Hepatocyte (in vitro differentiated cells): ENCODE measurements at regions not wholly inside any gene's neighbourhood (a gene's known extent, or its start where the extent isn't known, plus 50 kb on each side); places are given as distances from the start of the nearest gene placed in this dataset.

Experiments used
- DNase-seq: peaks from one replicate; pipeline ENCODE4 v3.0.0-alpha.2; 2016; ENCODE audit warnings: low spot score
- H2AFZ ChIP-seq: fragments of 200-600 bp; sonication (generic); 2 replicates; pipeline ENCODE4 v1.6.0; 2016; ENCODE audit warnings: antibody characterized with exemption, mild to moderate bottlenecking
- H3K27ac ChIP-seq: fragments of 200-600 bp; sonication (generic); 2 replicates; pipeline ENCODE4 v1.5.1; 2016; ENCODE audit warnings: mild to moderate bottlenecking
- H3K27me3 ChIP-seq: fragments of 200-600 bp; sonication (generic); 2 replicates; pipeline ENCODE4 v1.6.1; 2016
- H3K36me3 ChIP-seq: fragments of 200-600 bp; sonication (generic); replicated peaks from 2 replicates; pipeline ENCODE4 v1.5.1; 2016; ENCODE audit warnings: low read depth; ENCODE audit not compliant: insufficient read depth
- H3K4me1 ChIP-seq: fragments of 200-600 bp; sonication (generic); 2 replicates; pipeline ENCODE4 v1.5.1; 2016; ENCODE audit warnings: mild to moderate bottlenecking, moderate library complexity; ENCODE audit not compliant: insufficient read depth
- H3K4me2 ChIP-seq: fragments of 200-600 bp; sonication (generic); 2 replicates; pipeline ENCODE4 v1.6.0; 2016
- H3K4me3 ChIP-seq: fragments of 200-600 bp; sonication (generic); 2 replicates; pipeline ENCODE4 v1.5.1; 2016; ENCODE audit warnings: mild to moderate bottlenecking
- H3K79me2 ChIP-seq: fragments of 200-600 bp; sonication (generic); 2 replicates; pipeline ENCODE4 v1.6.0; 2017; ENCODE audit warnings: mild to moderate bottlenecking
- H3K9me2 ChIP-seq: fragments of 200-600 bp; sonication (generic); replicated peaks from 2 replicates; pipeline ENCODE4 v1.6.0; 2017; ENCODE audit warnings: mild to moderate bottlenecking; ENCODE audit not compliant: insufficient read depth
- H3K9me3 ChIP-seq: fragments of 200-600 bp; sonication (generic); 2 replicates; pipeline ENCODE4 v1.5.1; 2016; ENCODE audit warnings: low read depth, mild to moderate bottlenecking
- H4K20me1 ChIP-seq: fragments of 200-600 bp; sonication (generic); 2 replicates; pipeline ENCODE4 v1.6.0; 2016; ENCODE audit warnings: mild to moderate bottlenecking; ENCODE audit not compliant: insufficient read depth, poor library complexity, severe bottlenecking
- EZH2 ChIP-seq: fragments of 200-600 bp; sonication (generic); IDR thresholded peaks from 2 replicates; pipeline ENCODE4 v1.6.1; 2016; ENCODE audit warnings: antibody characterized with exemption, mild to moderate bottlenecking, borderline replicate concordance
- EZH2phosphoT487 ChIP-seq: fragments of 200-600 bp; sonication (generic); IDR thresholded peaks from one replicate; pipeline ENCODE4 v1.6.1; 2018; ENCODE audit warnings: antibody characterized with exemption, mild to moderate bottlenecking, low read depth, moderate library complexity; ENCODE audit not compliant: unreplicated experiment, severe bottlenecking
- WGBS: methylation state at CpG from one replicate; pipeline ENCODE4 v1.1.6; 2016; ENCODE audit warnings: low lambda C conversion rate; ENCODE audit errors: missing lambda C conversion rate; 5-methylcytosine and 5-hydroxymethylcytosine counted together
- TF ChIP-seq, protein P1 (sequence below): fragments of 200-600 bp; sonication (generic); IDR thresholded peaks from 2 replicates; pipeline ENCODE4 v1.5.1; 2016; ENCODE audit warnings: antibody characterized with exemption, mild to moderate bottlenecking; ENCODE audit not compliant: poor library complexity

- Histone ChIP-seq H3K36me3 (no peaks in the 10 kb centered on the region), H4K20me1 (no peaks in the 10 kb centered on the region), H3K4me1 (no peaks in the 10 kb centered on the region), H3K9me3 (peaks cover 6% of the 10 kb centered on the region), H3K27ac (no peak overlapping the region), H3K27me3 (no peaks in the 10 kb centered on the region), H3K4me3 (no peak overlapping the region), H3K79me2 (no peaks in the 10 kb centered on the region), H3K9me2 (no peaks in the 10 kb centered on the region), H3K4me2 (no peak overlapping the region), H2AFZ (no peak overlapping the region)
- TF ChIP-seq, protein P1, sequence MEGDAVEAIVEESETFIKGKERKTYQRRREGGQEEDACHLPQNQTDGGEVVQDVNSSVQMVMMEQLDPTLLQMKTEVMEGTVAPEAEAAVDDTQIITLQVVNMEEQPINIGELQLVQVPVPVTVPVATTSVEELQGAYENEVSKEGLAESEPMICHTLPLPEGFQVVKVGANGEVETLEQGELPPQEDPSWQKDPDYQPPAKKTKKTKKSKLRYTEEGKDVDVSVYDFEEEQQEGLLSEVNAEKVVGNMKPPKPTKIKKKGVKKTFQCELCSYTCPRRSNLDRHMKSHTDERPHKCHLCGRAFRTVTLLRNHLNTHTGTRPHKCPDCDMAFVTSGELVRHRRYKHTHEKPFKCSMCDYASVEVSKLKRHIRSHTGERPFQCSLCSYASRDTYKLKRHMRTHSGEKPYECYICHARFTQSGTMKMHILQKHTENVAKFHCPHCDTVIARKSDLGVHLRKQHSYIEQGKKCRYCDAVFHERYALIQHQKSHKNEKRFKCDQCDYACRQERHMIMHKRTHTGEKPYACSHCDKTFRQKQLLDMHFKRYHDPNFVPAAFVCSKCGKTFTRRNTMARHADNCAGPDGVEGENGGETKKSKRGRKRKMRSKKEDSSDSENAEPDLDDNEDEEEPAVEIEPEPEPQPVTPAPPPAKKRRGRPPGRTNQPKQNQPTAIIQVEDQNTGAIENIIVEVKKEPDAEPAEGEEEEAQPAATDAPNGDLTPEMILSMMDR: no peak
- no peak for TF ChIP-seq EZH2phosphoT487
- TF ChIP-seq EZH2: no peak
- WGBS: 96% methylated on average over 1 of the region's 1 CpG
- no peak for DNase-seq
Observed at GRCh38 chr6:15929685-15930084, 199.2 kb upstream of the MYLIP start.

DNA sequence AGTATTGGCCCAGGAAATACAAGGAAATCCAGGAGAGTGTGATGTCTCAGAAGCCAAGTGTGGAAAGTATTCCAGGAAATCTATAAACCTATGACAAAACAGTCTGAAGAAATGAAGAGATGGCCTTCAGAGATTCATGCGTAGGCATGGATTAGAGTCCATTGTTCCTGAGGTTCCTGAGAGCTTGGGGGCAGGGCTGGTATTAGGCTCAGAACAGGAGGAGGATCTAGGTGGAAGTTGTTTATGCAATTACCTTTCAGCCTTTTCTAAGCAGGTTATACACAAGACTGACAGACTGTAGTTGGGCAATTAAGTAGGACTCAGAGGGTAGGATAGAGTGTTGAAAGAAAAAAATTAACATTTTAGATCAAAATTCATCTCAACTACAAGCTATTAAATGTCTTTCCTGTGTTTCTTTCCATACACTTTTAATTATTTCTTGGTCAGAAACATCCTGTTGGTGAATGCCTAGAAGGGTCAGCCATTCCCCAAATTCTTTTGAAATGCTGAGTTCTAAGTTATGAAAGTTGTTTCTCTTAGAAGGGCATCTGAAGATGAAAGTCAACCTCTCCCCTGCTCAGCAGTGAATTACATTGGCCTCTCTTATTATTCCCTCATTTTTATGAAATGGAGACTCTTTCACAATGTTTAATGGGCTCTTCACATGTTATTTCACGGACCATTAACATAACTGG is 201.2 kb upstream of the MYLIP start:
- no peaks in the 10 kb centered on the region for H3K9me2 ChIP-seq
- H4K20me1 ChIP-seq: no peaks in the 10 kb centered on the region
- DNase-seq: no peak
- no peak overlapping the region for H3K27ac ChIP-seq
- H2AFZ ChIP-seq: no peak overlapping the region
- no peaks in the 10 kb centered on the region for H3K36me3 ChIP-seq
- TF ChIP-seq EZH2: no peak
- TF ChIP-seq, protein P1: no peak
- no peak for TF ChIP-seq EZH2phosphoT487
- H3K4me2 ChIP-seq: no peak overlapping the region
- H3K4me3 ChIP-seq: no peak overlapping the region
- WGBS: 75% methylated on average over 2 of the region's 2 CpGs
- H3K27me3 ChIP-seq: no peaks in the 10 kb centered on the region
- H3K9me3 ChIP-seq: peaks cover 6% of the 10 kb centered on the region
- peaks cover 6% of the 10 kb centered on the region for H3K4me1 ChIP-seq
- H3K79me2 ChIP-seq: no peaks in the 10 kb centered on the region

DNA sequence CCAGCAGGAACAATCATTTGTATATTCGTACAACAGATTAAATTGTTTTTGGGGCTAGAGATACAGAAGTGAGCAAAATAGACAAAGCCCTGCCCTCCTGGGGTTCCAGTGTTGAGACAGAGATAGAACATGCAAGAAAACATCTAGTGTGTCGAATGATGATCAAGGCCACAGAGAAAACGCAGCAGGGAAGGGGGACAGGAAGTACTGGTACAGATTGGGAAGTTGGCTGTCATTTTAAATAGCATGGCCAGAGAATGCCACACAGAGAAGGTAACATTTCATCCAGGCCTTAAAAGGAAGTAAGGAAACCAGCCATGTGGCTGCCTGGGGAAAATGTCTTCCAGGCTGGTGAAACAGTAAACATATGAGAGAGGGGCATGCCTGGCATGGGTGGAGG is 202.6 kb upstream of the MYLIP start:
- Histone ChIP-seq H4K20me1 (no peaks in the 10 kb centered on the region), H3K4me2 (no peak overlapping the region), H3K27ac (no peak overlapping the region), H3K27me3 (no peaks in the 10 kb centered on the region), H3K9me2 (no peaks in the 10 kb centered on the region), H3K36me3 (no peaks in the 10 kb centered on the region), H3K9me3 (no peaks in the 10 kb centered on the region), H3K4me1 (peaks cover 15% of the 10 kb centered on the region), H3K79me2 (no peaks in the 10 kb centered on the region), H3K4me3 (no peak overlapping the region), H2AFZ (no peak overlapping the region)
- TF ChIP-seq EZH2 (no peak), EZH2phosphoT487 (no peak)
- TF ChIP-seq, protein P1: no peak
- DNase-seq: no peak
- 91% methylated on average over 3 of the region's 3 CpGs for WGBS

GRCh38 chr6:15924893-15925292 is 204.0 kb upstream of the MYLIP start:
- Histone ChIP-seq H3K9me3 (no peaks in the 10 kb centered on the region), H4K20me1 (no peaks in the 10 kb centered on the region), H2AFZ (no peak overlapping the region), H3K4me3 (no peak overlapping the region), H3K27me3 (no peaks in the 10 kb centered on the region), H3K79me2 (no peaks in the 10 kb centered on the region), H3K36me3 (no peaks in the 10 kb centered on the region), H3K9me2 (no peaks in the 10 kb centered on the region), H3K27ac (no peak overlapping the region), H3K4me2 (no peak overlapping the region), H3K4me1 (peaks cover 15% of the 10 kb centered on the region)
- DNase-seq: no peak
- TF ChIP-seq EZH2 (no peak), EZH2phosphoT487 (no peak)
- TF ChIP-seq, protein P1: no peak
